Kidney epithelial cell (primary cell): ENCODE measurements at regions not wholly inside any gene's neighbourhood (a gene's known extent, or its start where the extent isn't known, plus 50 kb on each side); places are given as distances from the start of the nearest gene placed in this dataset.
A peak's percentile ranks its signal among the peaks of the same experiment; 100 is the strongest.
"Not testable (repeated sequence)": the region's sequence is repeated elsewhere in the genome, so short reads cannot be mapped to it uniquely, and the experiment has no call there.

Source experiments
- DNase-seq: peaks from one replicate; pipeline ENCODE4 v3.0.0-alpha.2; 2010; ENCODE audit warnings: low read depth
- H3K27me3 ChIP-seq: 2 replicates; pipeline ENCODE4 v1.6.0; 2011; ENCODE audit warnings: low read length; ENCODE audit not compliant: control insufficient read depth, insufficient read depth
- H3K36me3 ChIP-seq: 2 replicates; pipeline ENCODE4 v1.5.1; 2011; ENCODE audit warnings: low read length; ENCODE audit not compliant: control insufficient read depth, insufficient read depth
- H3K4me3 ChIP-seq: 2 replicates; pipeline ENCODE4 v1.5.1; 2011; ENCODE audit warnings: low read depth, mild to moderate bottlenecking, control low read depth, low read length

DNA sequence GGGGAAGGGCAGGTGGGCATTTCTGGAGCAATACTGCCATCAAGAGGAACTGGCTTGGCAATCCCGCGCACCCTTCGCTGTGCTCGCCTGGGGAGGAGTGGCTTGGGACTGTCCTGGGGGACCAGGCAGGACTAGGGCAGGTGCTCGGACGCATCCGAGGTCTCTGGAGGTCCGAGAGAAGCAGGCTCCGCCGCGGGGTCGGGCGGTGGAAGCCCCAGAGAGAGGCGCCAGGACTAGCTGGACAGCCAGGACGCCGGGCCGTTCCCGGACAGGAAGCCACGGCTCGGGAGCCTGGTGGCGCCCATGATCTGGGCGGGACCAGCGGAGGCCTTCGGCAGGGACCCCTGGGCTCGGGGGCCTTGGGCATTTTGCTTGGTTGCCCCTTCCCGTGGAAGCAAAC lies 174.3 kb downstream of the PLS3 start:
- H3K27me3 ChIP-seq, H3K36me3 ChIP-seq, DNase-seq: not testable (repeated sequence)
- H3K4me3 ChIP-seq: peak overlapping the region; percentile 34
